H1 (cell line): ENCODE measurements at regions not wholly inside any gene's neighbourhood (a gene's known extent, or its start where the extent isn't known, plus 50 kb on each side); places are given as distances from the start of the nearest gene placed in this dataset.

ENCODE experiments used
- TBP ChIP-seq: IDR thresholded peaks from 2 replicates; pipeline ENCODE4 v1.6.1; 2011; ENCODE audit warnings: low read depth, low read length, improper control_type of control experiment
- TEAD4 ChIP-seq: IDR thresholded peaks from 2 replicates; pipeline ENCODE4 v1.6.1; 2012; ENCODE audit warnings: low read depth, low read length, inconsistent platforms, mixed read lengths
- TF ChIP-seq, protein P1 (sequence below): IDR thresholded peaks from 2 replicates; pipeline ENCODE4 v1.6.1; 2011; ENCODE audit warnings: low read length, improper control_type of control experiment

DNA sequence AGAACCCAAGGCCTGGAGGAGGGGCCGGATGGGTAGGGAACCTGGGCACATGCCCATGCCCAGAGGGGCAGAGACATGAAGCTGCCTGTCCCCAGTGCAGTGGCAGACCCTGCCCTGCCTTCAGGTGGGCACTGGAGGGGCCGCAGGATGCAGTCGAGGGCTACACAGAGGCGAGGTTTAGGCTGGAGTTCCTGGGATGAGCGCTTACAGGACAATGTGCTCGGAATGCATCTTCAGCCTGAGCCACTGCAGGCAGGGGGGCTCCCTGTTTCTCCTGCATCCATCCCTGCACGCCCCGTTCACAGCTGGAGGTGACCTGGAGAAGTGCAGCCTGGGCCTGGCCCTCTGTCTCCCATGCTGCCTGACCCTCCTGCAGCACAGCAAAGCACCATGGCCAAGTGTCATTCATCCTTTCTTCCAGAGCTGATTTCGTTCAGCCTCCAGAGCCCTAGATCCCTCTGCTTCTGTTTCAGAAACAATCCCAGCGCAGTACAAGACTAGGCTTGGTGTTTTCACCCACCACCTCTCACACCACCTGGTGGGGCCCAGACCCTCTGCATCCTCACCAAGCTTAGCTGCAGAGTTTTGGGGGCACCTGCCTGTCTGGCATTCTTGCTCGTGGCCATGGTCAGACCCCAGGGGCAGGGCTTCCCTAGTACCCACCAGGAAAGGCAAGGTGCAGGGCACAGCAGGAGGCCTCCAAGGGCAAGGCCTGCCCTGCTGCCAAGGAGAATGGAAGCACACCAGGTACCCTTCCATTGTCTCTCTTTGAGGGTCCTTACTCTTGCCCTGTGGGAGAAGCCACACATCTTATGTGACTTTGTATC lies 311.9 kb downstream of the TCERG1L start (continued):
- TF ChIP-seq, protein P1, sequence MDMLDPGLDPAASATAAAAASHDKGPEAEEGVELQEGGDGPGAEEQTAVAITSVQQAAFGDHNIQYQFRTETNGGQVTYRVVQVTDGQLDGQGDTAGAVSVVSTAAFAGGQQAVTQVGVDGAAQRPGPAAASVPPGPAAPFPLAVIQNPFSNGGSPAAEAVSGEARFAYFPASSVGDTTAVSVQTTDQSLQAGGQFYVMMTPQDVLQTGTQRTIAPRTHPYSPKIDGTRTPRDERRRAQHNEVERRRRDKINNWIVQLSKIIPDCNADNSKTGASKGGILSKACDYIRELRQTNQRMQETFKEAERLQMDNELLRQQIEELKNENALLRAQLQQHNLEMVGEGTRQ = no peak
- TF ChIP-seq TBP = no peak
- TF ChIP-seq TEAD4 = no peak
